ENCODE measurements at regions not wholly inside any gene's neighbourhood (a gene's known extent, or its start where the extent isn't known, plus 50 kb on each side); places are given as distances from the start of the nearest gene placed in this dataset.
"Not testable (repeated sequence)": the region's sequence is repeated elsewhere in the genome, so short reads cannot be mapped to it uniquely, and the experiment has no call there.

GRCh38 chr14:94827711-94828447 lies 58.0 kb upstream of the GSC start:
- DNase-seq = no peak

GRCh38 chr14:94826774-94827173 lies 56.9 kb upstream of the GSC start:
- no peak for DNase-seq

DNA sequence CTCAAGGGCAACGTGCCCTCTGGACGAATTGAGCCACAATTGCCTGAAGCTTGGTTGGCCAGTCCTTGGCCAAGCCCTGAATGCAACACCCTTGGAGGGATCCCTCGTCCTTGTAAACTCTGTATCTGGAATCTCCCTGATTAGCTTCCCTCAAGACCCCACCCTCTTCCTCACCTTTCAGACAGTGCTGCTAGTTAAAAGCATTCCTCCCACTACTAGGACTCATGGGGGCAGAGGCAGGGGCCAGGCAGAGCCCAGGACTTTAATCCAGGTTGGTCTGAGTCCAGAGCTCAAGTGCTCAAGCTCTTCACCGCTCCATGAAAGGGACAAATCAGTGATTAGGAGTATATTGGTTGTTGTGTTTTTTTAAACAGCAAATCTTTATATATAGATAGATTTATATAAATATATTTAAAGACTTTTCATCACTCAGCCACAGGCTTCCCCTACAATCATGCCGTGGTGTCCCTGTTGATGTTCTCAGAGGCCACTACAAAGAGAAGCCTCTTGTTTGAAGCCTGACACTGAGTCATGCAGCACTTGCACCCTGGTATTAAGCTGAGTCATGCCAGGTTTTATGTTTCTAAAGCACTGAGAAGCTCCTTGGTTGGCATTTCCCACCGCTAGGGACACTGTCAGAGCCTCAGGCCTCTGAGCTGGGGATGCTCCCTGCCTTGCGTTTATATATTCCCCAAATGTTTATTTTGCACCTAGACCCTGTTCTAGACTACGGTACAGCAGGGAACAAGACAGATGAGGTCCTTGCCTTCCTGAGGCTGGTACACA lies 53.8 kb upstream of the GSC start:
- no peak for DNase-seq

DNA sequence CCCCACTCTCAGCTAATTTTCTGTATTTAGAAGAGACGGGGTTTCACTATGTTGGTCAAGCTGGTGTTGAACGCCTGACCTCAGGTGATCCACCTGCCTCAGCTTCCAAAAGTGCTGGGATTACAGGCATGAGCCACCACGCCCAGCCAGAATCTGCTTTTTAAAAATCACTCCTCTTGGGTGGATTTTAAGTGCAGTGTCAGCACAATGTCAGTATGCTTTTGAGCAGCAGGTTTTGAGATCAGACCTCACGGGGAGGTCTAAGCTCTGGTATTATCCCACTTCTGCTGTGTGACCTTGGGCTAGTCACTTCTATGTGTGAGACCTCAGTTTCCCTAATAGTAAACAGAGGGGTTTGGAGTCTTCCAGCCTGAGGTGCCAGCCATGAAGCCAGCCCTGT lies 51.8 kb upstream of the GSC start:
- no peak for DNase-seq

DNA sequence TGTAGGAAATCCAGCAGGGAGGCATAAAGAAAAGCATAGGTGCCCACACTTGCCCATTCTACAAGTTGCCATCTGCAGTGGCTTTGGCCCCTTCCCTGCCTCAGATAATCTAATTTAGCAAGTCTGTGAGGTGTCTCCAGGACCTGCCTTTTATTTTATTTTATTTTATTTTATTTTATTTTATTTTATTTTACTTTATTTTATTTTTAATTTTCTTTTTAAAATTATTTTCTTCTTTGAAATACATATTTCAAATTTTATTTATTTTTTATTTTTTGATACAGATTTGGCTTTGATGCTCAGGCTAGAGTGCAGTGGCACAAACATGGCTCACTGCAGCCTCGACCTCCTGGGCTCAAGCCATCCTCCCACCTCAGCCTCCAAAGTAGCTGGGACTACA lies 51.0 kb upstream of the GSC start:
- not testable (repeated sequence) for DNase-seq
